Progenitor cell of endocrine pancreas (in vitro differentiated cells): ENCODE measurements at regions not wholly inside any gene's neighbourhood (a gene's known extent, or its start where the extent isn't known, plus 50 kb on each side); places are given as distances from the start of the nearest gene placed in this dataset.

ENCODE experiments used
- DNase-seq: peaks from one replicate; pipeline ENCODE4 v3.0.0; 2021; ENCODE audit warnings: low spot score; ENCODE audit not compliant: unreplicated experiment
- H3K27ac Mint-ChIP-seq: 2 replicates; pipeline ENCODE4 v1.8.0; 2021; ENCODE audit warnings: mild to moderate bottlenecking, moderate library complexity, mixed read lengths
- H3K27me3 Mint-ChIP-seq: 2 replicates; pipeline ENCODE4 v1.8.0; 2021; ENCODE audit warnings: mixed read lengths
- H3K36me3 Mint-ChIP-seq: 2 replicates; pipeline ENCODE4 v1.8.0; 2022; ENCODE audit warnings: mixed read lengths; ENCODE audit not compliant: insufficient read depth
- H3K4me1 Mint-ChIP-seq: 2 replicates; pipeline ENCODE4 v1.8.0; 2021; ENCODE audit warnings: low read depth, mixed read lengths
- H3K4me3 Mint-ChIP-seq: 2 replicates; pipeline ENCODE4 v1.8.0; 2021; ENCODE audit warnings: low read depth, mild to moderate bottlenecking, moderate library complexity, mixed read lengths
- H3K9me3 Mint-ChIP-seq: 2 replicates; pipeline ENCODE4 v1.8.0; 2021; ENCODE audit warnings: low read depth, mixed read lengths
- CTCF ChIP-seq: fragments of 200-600 bp; sonication (generic); IDR thresholded peaks from one replicate; pipeline ENCODE4 v1.5.0; 2021; ENCODE audit warnings: antibody characterized with exemption, mild to moderate bottlenecking; ENCODE audit not compliant: unreplicated experiment

DNA sequence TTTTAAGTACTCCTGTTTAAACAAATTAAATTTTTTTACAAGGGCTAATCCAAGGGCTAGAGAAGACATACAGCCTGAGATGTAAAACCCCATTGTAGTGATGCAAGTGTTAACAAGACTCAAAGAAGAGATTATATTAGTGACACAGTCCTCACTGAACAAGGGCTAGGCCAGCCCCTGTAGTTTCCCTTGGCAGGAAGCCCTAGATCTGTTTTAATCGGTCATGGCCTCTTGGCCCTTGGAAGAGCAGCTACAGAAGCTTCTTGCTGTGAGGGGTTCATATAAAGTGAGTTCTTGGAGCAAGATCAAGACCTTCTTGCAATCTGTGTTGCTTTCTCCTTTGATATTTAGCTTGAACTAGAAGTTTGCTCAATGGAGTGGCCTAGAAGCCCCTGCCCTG is 1339.4 kb downstream of the XPNPEP1 start:
- no peak overlapping the region for H3K4me3 Mint-ChIP-seq

DNA sequence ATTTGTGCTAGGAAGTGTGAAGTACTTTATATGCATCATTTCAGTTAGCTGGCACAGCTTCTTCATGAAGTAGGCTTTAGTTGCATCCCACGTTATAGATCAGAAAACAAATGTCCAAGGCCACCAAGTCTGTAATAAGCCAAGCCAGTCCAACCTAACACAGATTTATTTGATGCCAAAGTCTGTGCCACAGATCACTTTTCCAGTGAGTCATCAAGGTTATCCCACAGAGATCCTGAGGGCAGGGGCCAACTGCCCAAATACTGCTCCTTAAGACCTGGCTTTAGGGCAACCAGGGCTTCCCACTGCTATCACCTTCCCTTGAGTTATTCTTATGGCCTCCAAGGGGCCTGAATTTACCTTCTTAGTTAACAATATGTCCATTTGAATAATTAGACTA is 1340.4 kb downstream of the XPNPEP1 start:
- no peak for TF ChIP-seq CTCF
- Mint-ChIP-seq H3K4me3 (no peak overlapping the region), H3K4me1 (peaks cover 8% of the 10 kb centered on the region), H3K27me3 (no peaks in the 10 kb centered on the region), H3K27ac (no peak overlapping the region), H3K36me3 (no peaks in the 10 kb centered on the region), H3K9me3 (peaks cover 7% of the 10 kb centered on the region)
- DNase-seq, result no peak

More for the DNA sequence above, 1339.4 kb downstream of the XPNPEP1 start:
- no peaks in the 10 kb centered on the region for H3K36me3 Mint-ChIP-seq
- no peak for TF ChIP-seq CTCF
- H3K9me3 Mint-ChIP-seq, result peaks cover 7% of the 10 kb centered on the region
- no peak overlapping the region for H3K27ac Mint-ChIP-seq
- no peaks in the 10 kb centered on the region for H3K27me3 Mint-ChIP-seq
- H3K4me1 Mint-ChIP-seq, result peaks cover 2% of the 10 kb centered on the region
- DNase-seq, result no peak

DNA sequence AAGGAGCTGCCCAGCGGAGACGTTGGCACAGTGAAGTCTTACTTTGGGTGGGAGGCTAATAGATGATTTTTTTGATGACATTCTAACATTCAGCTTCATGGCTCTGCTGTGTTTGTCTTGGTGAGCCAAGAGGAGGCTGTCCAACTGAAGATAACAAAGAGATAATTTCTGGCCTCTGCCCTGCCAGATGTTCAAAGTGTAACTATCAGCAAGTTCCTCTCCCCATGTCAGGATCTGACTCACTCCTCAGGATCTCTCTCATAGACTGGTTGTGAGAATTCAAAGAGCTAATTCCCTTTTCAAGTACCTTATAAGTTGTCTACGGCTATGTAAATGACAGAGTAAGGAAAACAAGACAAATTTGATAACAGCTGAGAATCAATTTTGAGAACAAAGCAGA is 1340.9 kb downstream of the XPNPEP1 start:
- no peak for DNase-seq
- Mint-ChIP-seq H3K4me1 (peaks cover 8% of the 10 kb centered on the region), H3K4me3 (no peak overlapping the region), H3K27ac (no peak overlapping the region), H3K36me3 (no peaks in the 10 kb centered on the region), H3K27me3 (no peaks in the 10 kb centered on the region), H3K9me3 (peaks cover 7% of the 10 kb centered on the region)
- TF ChIP-seq CTCF, result no peak

DNA sequence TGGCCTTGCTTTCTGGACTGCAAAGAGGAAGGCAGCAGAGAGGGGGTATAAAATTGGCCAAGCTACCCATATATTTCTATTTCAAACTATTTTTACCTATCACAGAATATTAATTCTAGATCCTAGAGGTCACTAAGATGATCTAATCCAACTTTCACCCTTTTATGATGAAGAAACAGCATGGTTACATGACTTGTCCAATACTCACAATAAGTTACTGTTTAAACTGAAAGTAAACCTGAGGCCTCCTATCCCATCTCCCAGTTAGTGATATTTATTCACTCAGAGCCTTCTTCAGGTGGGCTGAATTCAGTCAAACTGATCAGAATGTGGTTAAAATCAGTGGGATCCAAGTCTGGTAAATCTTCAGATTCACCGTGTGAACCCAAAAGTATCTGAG is 1345.1 kb downstream of the XPNPEP1 start:
- TF ChIP-seq CTCF, result no peak
- no peak overlapping the region for H3K4me3 Mint-ChIP-seq
- no peaks in the 10 kb centered on the region for H3K36me3 Mint-ChIP-seq
- H3K27ac Mint-ChIP-seq, result no peak overlapping the region
- H3K27me3 Mint-ChIP-seq, result no peaks in the 10 kb centered on the region
- DNase-seq, result no peak
- H3K4me1 Mint-ChIP-seq, result peaks cover 8% of the 10 kb centered on the region
- no peaks in the 10 kb centered on the region for H3K9me3 Mint-ChIP-seq

GRCh38 chr10:108574233-108574632 is 1349.1 kb downstream of the XPNPEP1 start:
- TF ChIP-seq CTCF, result no peak
- no peak overlapping the region for H3K27ac Mint-ChIP-seq
- no peaks in the 10 kb centered on the region for H3K36me3 Mint-ChIP-seq
- no peaks in the 10 kb centered on the region for H3K9me3 Mint-ChIP-seq
- no peaks in the 10 kb centered on the region for H3K27me3 Mint-ChIP-seq
- peaks cover 9% of the 10 kb centered on the region for H3K4me1 Mint-ChIP-seq
- H3K4me3 Mint-ChIP-seq, result no peak overlapping the region
- DNase-seq, result no peak
